Tibial nerve (tissue), 4 donors: ENCODE measurements at regions not wholly inside any gene's neighbourhood (a gene's known extent, or its start where the extent isn't known, plus 50 kb on each side); places are given as distances from the start of the nearest gene placed in this dataset.
"Not testable (repeated sequence)": the region's sequence is repeated elsewhere in the genome, so short reads cannot be mapped to it uniquely, and the experiment has no call there.

ENCODE experiments used
- DNase-seq, 2 donors: peaks; one replicate each; pipeline ENCODE4 v3.0.0-alpha.2; 2019; ENCODE audit warnings: low spot score in 2 of 2
- H3K27ac ChIP-seq, 4 donors: fragments of 200-600 bp; sonication (generic) in 3 of 4; one replicate each; pipeline ENCODE4 v1.5.1; 2017 to 2019; ENCODE audit warnings: mild to moderate bottlenecking in 1 of 4
- H3K27me3 ChIP-seq, 2 donors: fragments of 200-600 bp; sonication (generic) in 1 of 2; one replicate each; pipeline versions ENCODE4 v1.5.1 to v1.6.0; 2017 to 2019
- H3K36me3 ChIP-seq, 3 donors: fragments of 200-600 bp; sonication (generic); one replicate each; pipeline ENCODE4 v1.5.1; 2018 to 2019
- H3K4me1 ChIP-seq, 4 donors: fragments of 200-600 bp; sonication (generic) in 3 of 4; one replicate each; pipeline ENCODE4 v1.5.1; 2017 to 2019
- H3K4me3 ChIP-seq, 4 donors: fragments of 200-600 bp; sonication (generic) in 3 of 4; one replicate each; pipeline ENCODE4 v1.5.1; 2017 to 2019; ENCODE audit warnings: mild to moderate bottlenecking in 1 of 4, moderate library complexity in 1 of 4
- H3K9me3 ChIP-seq, 4 donors: fragments of 200-600 bp; sonication (generic) in 3 of 4; one replicate each; pipeline ENCODE4 v1.5.1; 2017 to 2019
- CTCF ChIP-seq, 5 experiments: fragments of 200-600 bp in 3 of 5; fragments of 450-650 bp in 2 of 5; sonication (generic) in 3 of 5; IDR thresholded peaks; one replicate each; pipeline ENCODE4 v1.5.1; 2016 to 2019; ENCODE audit warnings: antibody characterized with exemption in 5 of 5, mild to moderate bottlenecking in 3 of 5, moderate library complexity in 2 of 5
- EP300 ChIP-seq, 2 donors: sonication (generic); formaldehyde crosslinking; IDR thresholded peaks; one replicate each; pipeline ENCODE4 v1.6.1; 2017; ENCODE audit warnings: antibody characterized with exemption in 2 of 2, mild to moderate bottlenecking in 1 of 2
- POLR2A ChIP-seq, 2 donors: fragments of 450-650 bp; IDR thresholded peaks; one replicate each; pipeline ENCODE4 v1.6.1; 2017; ENCODE audit warnings: antibody characterized with exemption in 2 of 2, mild to moderate bottlenecking in 2 of 2, moderate library complexity in 2 of 2
- WGBS, 2 donors: methylation state at CpG; one replicate each; pipeline ENCODE4 v1.1.5; 2018; 5-methylcytosine and 5-hydroxymethylcytosine counted together

GRCh38 chr9:2526071-2526828 is 95.3 kb upstream of the VLDLR start:
- no peak for TF ChIP-seq CTCF (IDR thresholded peaks at IDR 0.05)
- no peak for TF ChIP-seq EP300 (IDR thresholded peaks at IDR 0.05)
- no peak for TF ChIP-seq POLR2A (IDR thresholded peaks at IDR 0.05)
- DNase-seq = no peak
- H3K4me3 ChIP-seq = no peak overlapping the region
- 24 to 30% methylated on average over 2 of the region's 2 CpGs for WGBS, 2 donors
- no peaks in the 10 kb centered on the region for H3K9me3 ChIP-seq
- H3K27me3 ChIP-seq = no peaks in the 10 kb centered on the region
- H3K4me1 ChIP-seq = peaks cover 0 to 4% (median 0%) of the 10 kb centered on the region in 4 donors
- H3K27ac ChIP-seq = no peak overlapping the region
- H3K36me3 ChIP-seq = no peaks in the 10 kb centered on the region

- no peak for TF ChIP-seq CTCF (IDR thresholded peaks at IDR 0.05)
- TF ChIP-seq EP300 (IDR thresholded peaks at IDR 0.05) = no peak
- TF ChIP-seq POLR2A (IDR thresholded peaks at IDR 0.05) = no peak
- Histone ChIP-seq H3K27me3 (no peaks in the 10 kb centered on the region), H3K4me3 (no peak overlapping the region), H3K9me3 (no peaks in the 10 kb centered on the region), H3K27ac (no peak overlapping the region), H3K4me1 (peaks cover 0 to 1% (median 0%) of the 10 kb centered on the region in 4 donors), H3K36me3 (no peaks in the 10 kb centered on the region)
- DNase-seq = no peak
- WGBS, 2 donors = 90 to 92% methylated on average over 4 of the region's 4 CpGs
Observed at GRCh38 chr9:2531481-2531880, 90.1 kb upstream of the VLDLR start.

GRCh38 chr9:2536511-2536910 is 85.1 kb upstream of the VLDLR start:
- H3K27me3 ChIP-seq = no peaks in the 10 kb centered on the region
- TF ChIP-seq POLR2A (IDR thresholded peaks at IDR 0.05) = no peak
- no peak for TF ChIP-seq CTCF (IDR thresholded peaks at IDR 0.05)
- TF ChIP-seq EP300 (IDR thresholded peaks at IDR 0.05) = no peak
- H3K27ac ChIP-seq = no peak overlapping the region
- no peak overlapping the region for H3K4me3 ChIP-seq
- DNase-seq = no peak
- no peaks in the 10 kb centered on the region for H3K36me3 ChIP-seq
- no peaks in the 10 kb centered on the region for H3K9me3 ChIP-seq
- H3K4me1 ChIP-seq = no peaks in the 10 kb centered on the region
- 63% methylated on average over 2 of the region's 2 CpGs for WGBS, 2 donors

GRCh38 chr9:2545881-2546490 is 75.6 kb upstream of the VLDLR start:
- Histone ChIP-seq H3K36me3 (no peaks in the 10 kb centered on the region), H3K9me3 (peaks cover 0 to 7% (median 0%) of the 10 kb centered on the region in 4 donors), H3K4me3 (no peak overlapping the region), H3K27ac (no peak overlapping the region), H3K4me1 (no peaks in the 10 kb centered on the region), H3K27me3 (no peaks in the 10 kb centered on the region)
- no peak for DNase-seq
- TF ChIP-seq CTCF (IDR thresholded peaks at IDR 0.05) = no peak
- WGBS, 2 donors = 63 to 67% methylated on average over 6 of the region's 6 CpGs

- H3K4me1 ChIP-seq, DNase-seq, H3K36me3 ChIP-seq, H3K4me3 ChIP-seq, H3K27ac ChIP-seq, H3K27me3 ChIP-seq: not testable (repeated sequence)
- WGBS, 2 donors = 83 to 86% methylated on average over 7 of the region's 7 CpGs
- H3K9me3 ChIP-seq = peaks cover 0 to 21% (median 0%) of the 10 kb centered on the region in 4 donors
Observed at GRCh38 chr9:2555899-2556600, 65.5 kb upstream of the VLDLR start.
